ENCODE measurements at regions not wholly inside any gene's neighbourhood (a gene's known extent, or its start where the extent isn't known, plus 50 kb on each side); places are given as distances from the start of the nearest gene placed in this dataset.

- ATAC-seq (no peak), DNase-seq (ENCODE audit: low read depth, low spot score) (no peak)
- Histone ChIP-seq H3K79me2 (ENCODE audit: insufficient read depth, low read length) (no peaks in the 10 kb centered on the region), H3K27ac (ENCODE audit: low read depth, low read length) (no peak overlapping the region), H3K9me3 (ENCODE audit: control insufficient read depth in 1 of 2, insufficient read depth in 1 of 2, low read depth in 1 of 2, low read length in 2 of 2) (peaks cover 0 to 4% of the 10 kb centered on the region in 2 experiments; a peak in 1 of 4 replicates), H3K4me3 (replicated peaks in 1 of 2; ENCODE audit: low read depth in 1 of 2, low read length in 2 of 2) (no peak overlapping the region), H3K4me1 (ENCODE audit: control insufficient read depth in 1 of 2, insufficient read depth in 2 of 2, low read length in 2 of 2) (no peaks in the 10 kb centered on the region), H4K20me1 (ENCODE audit: insufficient read depth) (no peaks in the 10 kb centered on the region), H2AFZ (ENCODE audit: low read depth, low read length, poor library complexity, severe bottlenecking) (no peak overlapping the region), H3K9me2 (ENCODE audit: insufficient read depth) (no peaks in the 10 kb centered on the region), H3K27me3 (ENCODE audit: insufficient read depth, low read length) (no peaks in the 10 kb centered on the region), H3K4me2 (ENCODE audit: low read length) (no peak overlapping the region), H3K9ac (ENCODE audit: low read length) (no peak overlapping the region), H3K36me3 (ENCODE audit: control insufficient read depth in 1 of 2, insufficient read depth in 2 of 2, low read length in 2 of 2) (no peaks in the 10 kb centered on the region)
- TF ChIP-seq MAX (IDR thresholded peaks at IDR 0.05) (no peak), YY1 (IDR thresholded peaks at IDR 0.05; ENCODE audit: extremely low read depth, insufficient replicate concordance, low read depth, low read length) (no peak), CEBPB (IDR thresholded peaks at IDR 0.05; ENCODE audit: low read depth) (no peak), SP1 (IDR thresholded peaks at IDR 0.05; ENCODE audit: low read depth) (no peak), ZBTB33 (IDR thresholded peaks at IDR 0.05; ENCODE audit: extremely low read depth, insufficient replicate concordance, low read length) (no peak), ZNF274 (IDR thresholded peaks at IDR 0.05; ENCODE audit: low read depth, low read length) (no peak), JUND (IDR thresholded peaks at IDR 0.05) (no peak), FOSL1 (IDR thresholded peaks at IDR 0.05; ENCODE audit: low read depth) (no peak), ELF1 (IDR thresholded peaks at IDR 0.05; ENCODE audit: borderline replicate concordance, low read depth) (no peak), SIN3A (IDR thresholded peaks at IDR 0.05; ENCODE audit: low read depth) (no peak), ZFX (IDR thresholded peaks at IDR 0.05) (no peak), EGR1 (IDR thresholded peaks at IDR 0.05; ENCODE audit: low read depth) (no peak), CTCF (IDR thresholded peaks at IDR 0.05 in 2 of 3, conservative IDR thresholded peaks at IDR 0.05 in 1 of 3; ENCODE audit: borderline replicate concordance in 1 of 3, insufficient read depth in 1 of 3, low read depth in 2 of 3, low read length in 2 of 3) (no peak), EZH2phosphoT487 (IDR thresholded peaks at IDR 0.05; ENCODE audit: borderline replicate concordance) (no peak), POLR2A (IDR thresholded peaks at IDR 0.05; ENCODE audit: borderline replicate concordance, extremely low read depth, insufficient read depth, insufficient read length) (no peak), RAD21 (IDR thresholded peaks at IDR 0.05; ENCODE audit: low read depth) (no peak), EZH2 (IDR thresholded peaks at IDR 0.05) (no peak), POLR2AphosphoS5 (IDR thresholded peaks at IDR 0.05; ENCODE audit: low read depth, low read length) (no peak)
- TF ChIP-seq, protein P1, sequence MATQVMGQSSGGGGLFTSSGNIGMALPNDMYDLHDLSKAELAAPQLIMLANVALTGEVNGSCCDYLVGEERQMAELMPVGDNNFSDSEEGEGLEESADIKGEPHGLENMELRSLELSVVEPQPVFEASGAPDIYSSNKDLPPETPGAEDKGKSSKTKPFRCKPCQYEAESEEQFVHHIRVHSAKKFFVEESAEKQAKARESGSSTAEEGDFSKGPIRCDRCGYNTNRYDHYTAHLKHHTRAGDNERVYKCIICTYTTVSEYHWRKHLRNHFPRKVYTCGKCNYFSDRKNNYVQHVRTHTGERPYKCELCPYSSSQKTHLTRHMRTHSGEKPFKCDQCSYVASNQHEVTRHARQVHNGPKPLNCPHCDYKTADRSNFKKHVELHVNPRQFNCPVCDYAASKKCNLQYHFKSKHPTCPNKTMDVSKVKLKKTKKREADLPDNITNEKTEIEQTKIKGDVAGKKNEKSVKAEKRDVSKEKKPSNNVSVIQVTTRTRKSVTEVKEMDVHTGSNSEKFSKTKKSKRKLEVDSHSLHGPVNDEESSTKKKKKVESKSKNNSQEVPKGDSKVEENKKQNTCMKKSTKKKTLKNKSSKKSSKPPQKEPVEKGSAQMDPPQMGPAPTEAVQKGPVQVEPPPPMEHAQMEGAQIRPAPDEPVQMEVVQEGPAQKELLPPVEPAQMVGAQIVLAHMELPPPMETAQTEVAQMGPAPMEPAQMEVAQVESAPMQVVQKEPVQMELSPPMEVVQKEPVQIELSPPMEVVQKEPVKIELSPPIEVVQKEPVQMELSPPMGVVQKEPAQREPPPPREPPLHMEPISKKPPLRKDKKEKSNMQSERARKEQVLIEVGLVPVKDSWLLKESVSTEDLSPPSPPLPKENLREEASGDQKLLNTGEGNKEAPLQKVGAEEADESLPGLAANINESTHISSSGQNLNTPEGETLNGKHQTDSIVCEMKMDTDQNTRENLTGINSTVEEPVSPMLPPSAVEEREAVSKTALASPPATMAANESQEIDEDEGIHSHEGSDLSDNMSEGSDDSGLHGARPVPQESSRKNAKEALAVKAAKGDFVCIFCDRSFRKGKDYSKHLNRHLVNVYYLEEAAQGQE (IDR thresholded peaks at IDR 0.05; ENCODE audit: low read depth) = no peak
- intact Hi-C loops (cut with micrococcal nuclease) = loop anchor here (5.0 kb wide), 1 partner anchor 1292 kb away; no protein-coding TSS in a partner anchor
- BruUV-seq (replicated peaks) = no TSS peak
- RAD21 ChIA-PET (ENCODE audit: low non-redundant PET in 1 of 2, low total read pairs in 2 of 2, uncharacterized antibody in 2 of 2, unreplicated experiment in 2 of 2) = no interaction called here
- CTCF ChIA-PET = no interaction called here
- POLR2A ChIA-PET = no interaction called here
Observed at GRCh38 chr18:43589611-43590151, 312.4 kb upstream of the SYT4 start.

All from HCT116 (cell line).